GM23338 (cell line): ENCODE measurements at regions not wholly inside any gene's neighbourhood (a gene's known extent, or its start where the extent isn't known, plus 50 kb on each side); places are given as distances from the start of the nearest gene placed in this dataset.

Experiments used
- CREB1 ChIP-seq: fragments of 250-450 bp; sonication (Bioruptor Pico); IDR thresholded peaks from 2 replicates; pipeline ENCODE4 v1.5.0; 2020; ENCODE audit warnings: low read depth, mild to moderate bottlenecking, moderate library complexity
- CTCF ChIP-seq, 2 experiments: fragments of 200-600 bp in 1 of 2; sonication (generic) in 1 of 2; conservative IDR thresholded peaks; 2 replicates each; pipeline versions ENCODE4 v1.5.1 to v1.6.1; 2016 to 2017; ENCODE audit warnings: antibody characterized with exemption in 2 of 2, low read depth in 2 of 2, mild to moderate bottlenecking in 2 of 2, moderate library complexity in 1 of 2
- ETS1 ChIP-seq: IDR thresholded peaks from 2 replicates; pipeline ENCODE4 v1.6.1; 2016; ENCODE audit warnings: antibody characterized with exemption
- EZH2 ChIP-seq: fragments of 200-600 bp; sonication (generic); IDR thresholded peaks from one replicate; pipeline ENCODE4 v1.8.0; 2017; ENCODE audit warnings: antibody characterized with exemption, mild to moderate bottlenecking, low read depth; ENCODE audit not compliant: unreplicated experiment
- JUNB ChIP-seq: IDR thresholded peaks from one replicate; pipeline ENCODE4 v1.6.1; 2016; ENCODE audit warnings: antibody characterized with exemption; ENCODE audit not compliant: unreplicated experiment
- NANOG ChIP-seq: IDR thresholded peaks from 2 replicates; pipeline ENCODE4 v1.6.1; 2016; ENCODE audit warnings: antibody characterized with exemption, borderline replicate concordance
- POLR2AphosphoS5 ChIP-seq: IDR thresholded peaks from 2 replicates; pipeline ENCODE4 v1.6.1; 2016; ENCODE audit warnings: antibody characterized with exemption, low read depth
- REST ChIP-seq: IDR thresholded peaks from one replicate; pipeline ENCODE4 v1.6.1; 2018; ENCODE audit warnings: antibody characterized with exemption; ENCODE audit not compliant: unreplicated experiment

GRCh38 chr5:89003563-89004036 lies 120.6 kb upstream of the MEF2C start:
- TF ChIP-seq ETS1: no peak
- TF ChIP-seq CTCF (conservative IDR thresholded peaks at IDR 0.05; ENCODE audit: low read depth in 2 of 2): no peak
- no peak for TF ChIP-seq EZH2
- no peak for TF ChIP-seq NANOG
- no peak for TF ChIP-seq POLR2AphosphoS5
- no peak for TF ChIP-seq REST
- TF ChIP-seq JUNB: no peak
- no peak for TF ChIP-seq CREB1 (CRISPR knock-in tag)
